HEK293 (cell line): ENCODE measurements at regions not wholly inside any gene's neighbourhood (a gene's known extent, or its start where the extent isn't known, plus 50 kb on each side); places are given as distances from the start of the nearest gene placed in this dataset.

Experiments used
- CTCF ChIA-PET: fragments of 350-600 bp; formaldehyde crosslinking; extraction: SDS; loops from one replicate; lab custom pipeline; 2021; ENCODE audit warnings: antibody characterized with exemption; lab: Yijun Ruan, JAX
- POLR2A ChIA-PET: fragments of 300-600 bp; formaldehyde crosslinking; extraction: SDS; loops from one replicate; lab custom pipeline; 2020; ENCODE audit warnings: antibody characterized with exemption, inconsistent platforms; lab: Yijun Ruan, JAX
- H3K27ac ChIP-seq: fragments of 200-500 bp; sonication (Bioruptor generic); 2 replicates; pipeline ENCODE4 v1.5.1; 2014; ENCODE audit warnings: low read depth, low read length, control low read depth, inconsistent platforms; ENCODE audit errors: extremely low read depth
- H3K36me3 ChIP-seq, 2 experiments: fragments of 200-500 bp in 1 of 2; sonication (Bioruptor generic) in 1 of 2; 1 replicate in 1 of 2; 2 replicates in 1 of 2; pipeline ENCODE4 v1.5.1; 2014 to 2017; ENCODE audit warnings: inconsistent platforms in 2 of 2, low read length in 2 of 2; ENCODE audit not compliant: control insufficient read depth in 2 of 2, insufficient read depth in 1 of 2
- H3K4me1 ChIP-seq: fragments of 200-500 bp; sonication (Bioruptor generic); 2 replicates; pipeline ENCODE4 v1.5.1; 2014; ENCODE audit warnings: mild to moderate bottlenecking, low read length, inconsistent platforms; ENCODE audit not compliant: control insufficient read depth, insufficient read depth
- H3K4me3 ChIP-seq: 2 replicates; pipeline ENCODE4 v1.5.1; 2011; ENCODE audit warnings: low read depth, mild to moderate bottlenecking, control low read depth, low read length, moderate library complexity
- H3K9me3 ChIP-seq: fragments of 200-500 bp; sonication (Bioruptor generic); 2 replicates; pipeline ENCODE4 v1.5.1; 2014; ENCODE audit warnings: low read depth, low read length, inconsistent platforms; ENCODE audit not compliant: control insufficient read depth, insufficient read depth
- BCL11B ChIP-seq: fragments of 450-650 bp; formaldehyde crosslinking; IDR thresholded peaks from 2 replicates; pipeline ENCODE4 v1.5.1; 2016; ENCODE audit warnings: low read depth, missing biosample characterization, missing genetic modification characterization
- GFI1B ChIP-seq: fragments of 450-650 bp; formaldehyde crosslinking; IDR thresholded peaks from 2 replicates; pipeline ENCODE4 v1.5.1; 2016; ENCODE audit warnings: missing biosample characterization, missing genetic modification characterization
- GLIS1 ChIP-seq: fragments of 450-650 bp; formaldehyde crosslinking; IDR thresholded peaks from 2 replicates; pipeline ENCODE4 v1.5.1; 2016; ENCODE audit warnings: missing biosample characterization, missing genetic modification characterization
- GLIS2 ChIP-seq: fragments of 450-650 bp; formaldehyde crosslinking; IDR thresholded peaks from 2 replicates; pipeline ENCODE4 v1.5.1; 2016; ENCODE audit warnings: missing biosample characterization, missing genetic modification characterization
- HOXA7 ChIP-seq: sonication (generic); formaldehyde crosslinking; IDR thresholded peaks from 2 replicates; pipeline ENCODE4 v1.8.1; 2022; ENCODE audit warnings: missing genetic modification reagents, borderline replicate concordance
- KLF9 ChIP-seq: fragments of 450-650 bp; formaldehyde crosslinking; IDR thresholded peaks from 2 replicates; pipeline ENCODE4 v1.5.1; 2016; ENCODE audit warnings: missing biosample characterization, missing genetic modification characterization, low read depth
- MYNN ChIP-seq: fragments of 450-650 bp; formaldehyde crosslinking; IDR thresholded peaks from 2 replicates; pipeline ENCODE4 v1.5.1; 2016; ENCODE audit warnings: missing biosample characterization, missing genetic modification characterization, borderline replicate concordance
- PRDM6 ChIP-seq: fragments of 450-650 bp; formaldehyde crosslinking; IDR thresholded peaks from 2 replicates; pipeline ENCODE4 v1.5.1; 2017; ENCODE audit warnings: missing biosample characterization, missing genetic modification characterization
- WT1 ChIP-seq: fragments of 450-650 bp; formaldehyde crosslinking; IDR thresholded peaks from 2 replicates; pipeline ENCODE4 v1.5.1; 2016; ENCODE audit warnings: missing biosample characterization, missing genetic modification characterization
- ZBTB7A ChIP-seq: fragments of 450-650 bp; formaldehyde crosslinking; IDR thresholded peaks from 2 replicates; pipeline ENCODE4 v1.5.1; 2016; ENCODE audit warnings: low read depth, missing biosample characterization, missing genetic modification characterization
- ZFHX2 ChIP-seq: fragments of 450-650 bp; formaldehyde crosslinking; conservative IDR thresholded peaks from 2 replicates; pipeline ENCODE4 v1.5.1; 2016; ENCODE audit warnings: missing biosample characterization, missing genetic modification characterization
- ZNF169 ChIP-seq: fragments of 450-650 bp; formaldehyde crosslinking; IDR thresholded peaks from 2 replicates; pipeline ENCODE4 v1.5.1; 2016; ENCODE audit warnings: missing biosample characterization, missing genetic modification characterization
- ZNF223 ChIP-seq: fragments of 450-650 bp; formaldehyde crosslinking; IDR thresholded peaks from 2 replicates; pipeline ENCODE4 v1.5.1; 2016; ENCODE audit warnings: missing biosample characterization, missing genetic modification characterization
- ZNF404 ChIP-seq: fragments of 450-650 bp; formaldehyde crosslinking; IDR thresholded peaks from 2 replicates; pipeline ENCODE4 v1.5.1; 2017; ENCODE audit warnings: missing biosample characterization, missing genetic modification characterization
- ZNF521 ChIP-seq: fragments of 450-650 bp; formaldehyde crosslinking; IDR thresholded peaks from 2 replicates; pipeline ENCODE4 v1.5.1; 2017; ENCODE audit warnings: missing biosample characterization, mild to moderate bottlenecking, missing genetic modification characterization
- ZNF529 ChIP-seq: fragments of 450-650 bp; formaldehyde crosslinking; IDR thresholded peaks from 2 replicates; pipeline ENCODE4 v1.5.1; 2017; ENCODE audit warnings: missing genetic modification characterization, missing biosample characterization; ENCODE audit not compliant: insufficient replicate concordance
- ZNF629 ChIP-seq: fragments of 450-650 bp; formaldehyde crosslinking; IDR thresholded peaks from 2 replicates; pipeline ENCODE4 v1.5.1; 2017; ENCODE audit warnings: missing biosample characterization, missing genetic modification characterization
- ZNF654 ChIP-seq: fragments of 450-650 bp; formaldehyde crosslinking; IDR thresholded peaks from 2 replicates; pipeline ENCODE4 v1.5.1; 2016; ENCODE audit warnings: low read depth, missing biosample characterization, missing genetic modification characterization
- ZNF777 ChIP-seq: fragments of 450-650 bp; formaldehyde crosslinking; IDR thresholded peaks from 2 replicates; pipeline ENCODE4 v1.5.1; 2017; ENCODE audit warnings: missing biosample characterization, missing genetic modification characterization, borderline replicate concordance
- ZSCAN18 ChIP-seq: fragments of 450-650 bp; formaldehyde crosslinking; IDR thresholded peaks from 2 replicates; pipeline ENCODE4 v1.5.1; 2016; ENCODE audit warnings: missing biosample characterization, missing genetic modification characterization
- TF ChIP-seq, protein P1 (sequence below): fragments of 450-650 bp; formaldehyde crosslinking; IDR thresholded peaks from 2 replicates; pipeline ENCODE4 v1.5.1; 2016; ENCODE audit warnings: missing biosample characterization, missing genetic modification characterization

GRCh38 chr3:147925272-147925671 lies 516.1 kb downstream of the ZIC1 start:
- no peak overlapping the region for H3K4me3 ChIP-seq
- H3K27ac ChIP-seq: no peak overlapping the region
- CTCF ChIA-PET: no interaction called here
- no peaks in the 10 kb centered on the region for H3K36me3 ChIP-seq
- no peaks in the 10 kb centered on the region for H3K9me3 ChIP-seq
- no peaks in the 10 kb centered on the region for H3K4me1 ChIP-seq
- TF ChIP-seq ZFHX2 (tag by site-specific recombination) (no peak), GLIS2 (tag by site-specific recombination) (no peak), ZBTB7A (tag by site-specific recombination) (no peak), ZNF629 (tag by site-specific recombination) (no peak), ZNF529 (tag by site-specific recombination) (no peak), MYNN (no peak), GFI1B (tag by site-specific recombination) (no peak)
- TF ChIP-seq, all 188 proteins: peak for 0
- POLR2A ChIA-PET: no interaction called here

GRCh38 chr3:147930232-147930807 lies 521.2 kb downstream of the ZIC1 start:
- Histone ChIP-seq H3K4me3 (no peak overlapping the region), H3K36me3 (no peaks in the 10 kb centered on the region), H3K9me3 (no peaks in the 10 kb centered on the region), H3K27ac (no peak overlapping the region), H3K4me1 (no peaks in the 10 kb centered on the region)
- ChIA-PET CTCF (no interaction called here), POLR2A (no interaction called here)
- TF ChIP-seq GLIS1 (tag by site-specific recombination): no peak
- TF ChIP-seq ZNF654 (tag by site-specific recombination): no peak
- TF ChIP-seq WT1: no peak
- no peak for TF ChIP-seq ZNF223 (tag by site-specific recombination)
- TF ChIP-seq KLF9: no peak
- TF ChIP-seq ZNF404: no peak
- TF ChIP-seq ZSCAN18 (tag by site-specific recombination): no peak
- no peak for TF ChIP-seq HOXA7 (CRISPR knock-in tag)
- TF ChIP-seq ZNF169 (tag by site-specific recombination): no peak
- no peak for TF ChIP-seq ZNF521 (tag by site-specific recombination)
- TF ChIP-seq BCL11B (tag by site-specific recombination): no peak
- TF ChIP-seq, protein P1, sequence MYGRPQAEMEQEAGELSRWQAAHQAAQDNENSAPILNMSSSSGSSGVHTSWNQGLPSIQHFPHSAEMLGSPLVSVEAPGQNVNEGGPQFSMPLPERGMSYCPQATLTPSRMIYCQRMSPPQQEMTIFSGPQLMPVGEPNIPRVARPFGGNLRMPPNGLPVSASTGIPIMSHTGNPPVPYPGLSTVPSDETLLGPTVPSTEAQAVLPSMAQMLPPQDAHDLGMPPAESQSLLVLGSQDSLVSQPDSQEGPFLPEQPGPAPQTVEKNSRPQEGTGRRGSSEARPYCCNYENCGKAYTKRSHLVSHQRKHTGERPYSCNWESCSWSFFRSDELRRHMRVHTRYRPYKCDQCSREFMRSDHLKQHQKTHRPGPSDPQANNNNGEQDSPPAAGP: no peak
- TF ChIP-seq PRDM6 (tag by site-specific recombination): no peak
- no peak for TF ChIP-seq ZNF777 (tag by site-specific recombination)
